NCI-H82 (cell line): ENCODE measurements at regions not wholly inside any gene's neighbourhood (a gene's known extent, or its start where the extent isn't known, plus 50 kb on each side); places are given as distances from the start of the nearest gene placed in this dataset.
"Not testable (repeated sequence)": the region's sequence is repeated elsewhere in the genome, so short reads cannot be mapped to it uniquely, and the experiment has no call there.

Source experiments
- DNase-seq: peaks from one replicate; lab custom pipeline; 2025; lab: John Stamatoyannopoulos, UW

DNA sequence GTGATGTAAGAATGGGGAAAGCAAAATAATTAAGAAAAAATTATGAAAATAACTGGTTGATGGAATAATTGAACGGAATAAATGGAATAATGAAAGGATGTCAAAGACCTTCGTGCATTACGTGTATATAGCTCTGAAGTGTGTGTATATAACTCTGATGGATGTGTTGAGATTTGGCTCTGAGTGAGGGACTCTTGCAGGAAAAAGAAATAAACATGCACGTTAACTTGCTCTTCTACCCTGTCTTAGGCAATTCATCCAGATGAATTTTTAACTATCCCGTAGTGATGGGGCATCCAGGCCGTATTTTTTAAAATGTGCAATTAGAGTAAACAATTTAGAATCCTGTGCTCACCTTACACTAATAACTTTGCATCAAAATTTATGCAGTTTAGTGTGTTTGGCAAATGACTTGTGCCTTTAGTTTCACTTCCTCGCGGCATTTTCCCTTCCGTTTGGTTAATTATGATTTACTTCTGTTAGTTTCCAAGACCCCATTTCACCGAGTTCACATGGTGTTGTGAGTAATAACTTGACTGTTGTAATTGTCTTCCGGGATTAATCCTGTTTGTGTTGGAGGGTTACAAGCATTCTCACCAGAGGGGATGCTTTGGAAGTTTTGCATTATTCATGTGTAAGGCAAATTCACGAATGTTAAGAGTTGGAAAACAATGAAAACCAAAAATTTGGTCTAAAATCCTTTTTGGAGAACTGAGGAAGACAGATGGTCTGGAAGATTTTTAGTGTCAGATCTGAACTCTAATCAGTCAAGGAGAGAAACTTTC lies 256.5 kb upstream of the FAT1 start:
- DNase-seq: no peak

GRCh38 chr4:186981161-186981560 lies 257.5 kb upstream of the FAT1 start:
- DNase-seq: no peak

DNA sequence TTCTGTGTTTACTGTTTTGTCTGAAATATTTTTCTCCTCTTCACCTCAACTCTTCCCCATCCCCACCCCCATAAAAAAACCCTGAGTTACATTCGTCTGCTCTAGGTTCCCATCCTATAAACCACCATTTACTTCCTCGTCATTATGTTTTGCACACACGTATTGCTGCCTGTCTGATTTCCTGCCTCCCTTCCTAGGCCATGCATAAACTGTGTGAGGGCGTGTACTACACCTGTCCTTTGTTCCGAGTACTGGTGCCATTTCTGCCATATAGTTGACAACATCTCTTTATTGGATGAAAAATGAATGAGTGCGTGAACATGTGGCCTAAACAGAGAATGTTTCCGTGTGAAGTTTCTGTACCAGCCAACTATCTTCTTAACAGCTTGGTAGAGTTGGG lies 258.5 kb upstream of the FAT1 start:
- no peak for DNase-seq

- DNase-seq: no peak
These were observed 260.5 kb upstream of the FAT1 start for GRCh38 chr4:186984105-186984644.

DNA sequence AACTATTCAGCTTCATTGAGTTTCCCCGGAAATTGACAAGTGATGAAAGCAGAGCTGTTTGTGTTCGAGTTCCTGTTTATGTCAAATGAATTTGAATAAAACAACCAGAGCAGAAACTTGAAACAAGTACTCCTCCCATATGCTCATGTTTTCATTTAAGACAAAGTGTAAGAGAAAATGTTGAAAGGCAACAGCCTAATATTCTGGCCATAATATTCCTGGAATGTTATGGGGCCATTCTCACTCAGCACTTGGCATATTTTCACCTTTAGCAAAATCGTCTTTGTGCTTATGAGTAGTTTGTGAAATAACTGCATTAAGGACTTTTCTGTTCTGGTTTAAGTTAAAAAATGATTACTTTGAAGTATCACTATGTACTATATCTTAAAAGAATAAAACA lies 276.0 kb upstream of the FAT1 start:
- no peak for DNase-seq

- no peak for DNase-seq
These were observed 276.6 kb upstream of the FAT1 start for GRCh38 chr4:187000281-187000680.

- DNase-seq: not testable (repeated sequence)
These were observed 278.5 kb upstream of the FAT1 start for GRCh38 chr4:187002133-187002532.

DNA sequence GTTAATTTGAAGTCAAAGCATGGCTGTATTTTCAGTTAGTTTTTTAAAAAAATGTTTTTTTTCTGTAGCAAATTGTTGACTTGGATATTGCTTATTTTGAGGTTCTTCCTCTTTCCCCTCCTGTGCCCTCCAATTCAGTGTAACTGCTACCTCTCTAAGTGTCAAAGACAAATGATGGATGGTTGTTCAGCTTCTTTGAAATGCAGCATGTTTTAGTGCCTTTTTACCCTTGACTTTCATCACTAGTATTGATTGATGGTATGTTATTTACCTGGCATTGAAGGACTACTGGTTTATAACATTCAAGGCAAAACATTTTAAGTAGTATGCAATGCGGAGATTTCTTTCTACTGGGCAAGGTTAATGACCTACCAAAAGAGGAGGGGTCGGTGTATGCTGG lies 281.0 kb upstream of the FAT1 start:
- DNase-seq: no peak

DNA sequence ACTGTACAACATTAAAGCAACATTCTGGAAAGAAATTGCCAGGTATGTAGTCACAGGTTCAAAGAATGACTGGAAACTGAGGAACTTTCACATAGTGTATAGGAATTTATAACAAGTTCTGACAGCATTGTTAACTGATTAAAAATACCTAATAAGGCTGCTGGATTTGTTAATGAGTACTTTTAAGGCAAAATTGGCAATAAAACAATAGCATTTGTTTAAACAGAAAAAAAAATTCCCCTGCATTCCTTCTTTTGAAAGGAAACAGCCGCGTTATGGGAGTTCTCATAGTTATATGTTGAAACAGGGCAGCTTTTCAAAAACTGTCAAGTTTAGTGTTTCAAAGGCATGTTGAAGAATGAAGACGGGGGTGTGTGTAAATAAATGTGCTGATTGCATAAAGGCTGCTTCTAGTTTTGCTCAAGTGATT lies 282.5 kb upstream of the FAT1 start:
- DNase-seq: no peak

- no peak for DNase-seq
These were observed 286.4 kb upstream of the FAT1 start for GRCh38 chr4:187010052-187010451.

- DNase-seq: no peak
These were observed 292.4 kb upstream of the FAT1 start for GRCh38 chr4:187016101-187016500.

GRCh38 chr4:187017147-187017546 lies 293.5 kb upstream of the FAT1 start:
- DNase-seq: no peak

DNA sequence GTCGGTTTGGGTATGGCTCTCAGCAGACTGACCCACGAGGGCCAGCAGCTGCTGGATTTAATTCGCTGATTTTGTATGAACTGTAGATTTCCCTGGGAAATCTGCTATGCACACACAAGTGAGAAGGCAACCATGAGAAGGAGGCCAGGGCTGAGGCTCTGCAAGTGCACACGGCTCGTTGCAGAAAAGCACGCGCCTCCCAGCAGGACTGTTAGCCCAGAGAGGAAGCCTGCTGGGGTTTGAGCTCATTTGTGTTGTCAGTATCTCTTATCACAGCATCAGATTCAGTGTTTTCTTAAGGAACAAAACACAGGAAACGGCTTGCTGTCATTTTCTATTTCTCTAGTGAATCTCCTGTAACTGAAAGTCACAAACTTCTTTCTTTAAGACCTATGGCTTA lies 296.2 kb upstream of the FAT1 start:
- DNase-seq: no peak

DNA sequence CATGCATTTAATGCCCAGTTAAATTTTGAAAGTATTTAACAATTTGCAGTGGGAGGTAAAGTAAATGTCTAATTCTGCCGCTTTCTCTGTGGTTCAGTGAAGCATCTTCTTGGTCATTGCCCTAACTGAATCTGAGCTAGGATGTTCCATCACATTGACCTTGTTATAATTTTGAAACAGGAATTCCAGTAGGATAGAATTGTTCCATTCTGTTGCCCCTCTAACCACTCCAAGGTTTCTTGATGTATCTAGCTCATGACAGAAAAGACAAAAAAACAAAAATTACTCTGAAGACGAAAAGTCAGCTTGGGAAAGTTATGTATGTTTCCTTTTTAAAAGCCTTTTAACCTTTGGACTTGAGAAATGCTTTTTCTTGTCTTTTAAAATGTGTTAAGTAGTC lies 297.0 kb upstream of the FAT1 start:
- no peak for DNase-seq

DNA sequence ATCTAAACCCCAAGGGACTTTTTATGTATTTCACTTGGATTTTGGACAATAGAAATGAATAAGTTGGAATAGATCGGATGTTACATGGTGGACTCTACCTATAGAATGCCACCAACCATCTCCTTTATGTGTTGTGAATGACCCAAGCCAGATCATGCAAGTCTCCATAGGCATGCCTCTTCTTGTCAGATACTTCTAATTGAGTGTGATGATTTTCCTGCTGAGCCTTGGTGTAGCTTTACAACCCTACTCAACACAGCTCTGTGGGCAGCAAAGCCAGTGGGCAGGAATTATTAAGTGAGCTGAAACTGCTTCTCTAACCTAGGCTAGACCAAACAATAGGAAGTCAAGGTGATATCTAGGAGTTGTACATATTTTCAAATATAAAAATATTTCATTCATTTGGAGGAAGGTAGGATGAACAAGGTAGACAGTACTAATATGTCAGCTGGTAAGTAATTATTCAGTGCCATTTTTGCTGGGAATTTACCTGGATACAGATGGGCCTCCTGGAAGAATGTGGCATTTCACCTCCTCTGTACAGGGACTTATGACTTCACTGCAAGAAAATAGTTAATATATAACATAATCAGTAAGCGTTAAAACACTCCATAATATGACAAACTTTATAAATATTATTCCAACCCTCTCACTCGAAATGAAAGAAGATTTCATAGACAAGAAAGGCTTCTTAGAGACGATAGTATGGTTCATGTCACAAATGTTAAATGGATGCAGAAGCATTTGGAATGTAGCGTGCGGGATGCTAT lies 298.0 kb upstream of the FAT1 start:
- no peak for DNase-seq

DNA sequence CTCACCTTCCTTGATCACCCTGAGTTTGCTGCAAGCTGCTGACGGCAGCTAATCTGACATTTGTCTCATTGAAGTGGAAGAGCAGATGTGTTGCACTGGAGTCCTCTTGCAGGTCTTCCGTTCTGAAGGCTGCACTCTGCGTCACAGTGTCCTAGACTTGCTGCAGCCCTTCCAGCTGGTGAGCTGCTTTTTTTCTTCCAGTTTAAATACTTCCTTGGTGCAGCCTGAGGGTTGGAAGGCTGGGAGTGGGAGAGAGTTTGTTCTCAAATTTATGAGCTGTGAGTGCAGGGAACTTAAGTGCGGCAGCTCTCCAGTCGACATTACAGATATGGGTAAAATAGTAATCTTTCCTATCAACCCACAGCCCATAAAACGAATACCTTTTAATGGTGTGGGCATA lies 303.6 kb upstream of the FAT1 start:
- DNase-seq: no peak

GRCh38 chr4:187042251-187042650 lies 318.6 kb upstream of the FAT1 start:
- no peak for DNase-seq

DNA sequence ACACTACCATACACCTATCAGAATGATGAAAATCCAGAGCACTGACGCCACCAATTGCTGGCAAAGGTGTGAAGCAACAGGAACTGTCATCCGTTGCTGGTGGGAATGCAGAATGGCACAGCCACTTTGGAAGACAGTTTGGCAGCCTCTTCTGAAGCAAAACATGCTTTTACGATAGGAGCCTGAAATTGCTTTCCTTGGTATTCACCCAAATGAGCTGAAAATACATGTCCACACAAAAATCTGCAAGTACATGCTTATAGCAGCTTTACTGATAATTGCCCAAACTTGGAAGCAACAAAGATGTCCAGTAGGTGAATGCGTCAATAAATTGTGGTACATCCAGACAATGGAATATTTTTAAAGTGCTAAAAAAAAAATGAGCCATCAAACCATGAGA lies 322.8 kb upstream of the FAT1 start:
- DNase-seq: no peak

GRCh38 chr4:187059021-187059420 lies 335.4 kb upstream of the FAT1 start:
- DNase-seq: no peak

DNA sequence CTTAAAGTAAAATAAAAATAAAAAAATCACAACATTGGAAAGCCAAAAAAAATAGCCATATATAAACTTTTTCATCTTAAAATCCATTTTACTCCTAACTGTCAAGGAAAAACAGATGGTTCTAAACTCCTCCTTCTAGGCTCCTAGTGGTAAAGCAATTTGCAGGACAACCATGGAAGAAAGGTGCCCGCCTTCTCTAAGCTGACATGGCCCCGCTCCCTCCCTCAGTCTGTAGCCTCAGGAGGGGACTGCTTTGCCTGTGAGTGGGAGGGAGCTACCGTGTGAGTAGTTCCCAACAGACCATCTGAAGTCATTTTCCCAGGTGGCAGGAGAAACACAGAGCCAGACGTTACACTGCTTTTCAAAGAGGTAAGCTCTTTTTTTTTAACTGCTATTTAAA lies 336.2 kb upstream of the FAT1 start:
- DNase-seq: no peak

DNA sequence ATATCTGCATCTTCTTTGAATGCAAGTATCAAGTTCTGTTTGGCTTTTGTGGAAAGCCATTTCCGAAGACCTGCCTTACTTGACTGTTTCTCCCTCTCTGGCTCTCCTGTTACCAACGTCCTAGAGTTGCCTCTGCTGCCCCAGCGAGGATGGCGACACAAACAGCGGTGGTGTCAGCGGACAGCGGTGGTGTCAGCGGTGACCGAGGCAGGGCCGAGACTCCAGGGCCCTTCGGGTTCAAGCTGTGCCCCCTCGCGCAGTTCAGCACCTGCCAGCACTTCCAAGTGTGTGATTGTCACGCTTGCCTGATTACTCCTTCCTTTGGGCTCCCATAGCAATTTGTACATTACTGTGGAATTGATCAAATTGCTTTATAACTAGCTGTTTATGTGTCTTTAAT lies 336.9 kb upstream of the FAT1 start:
- no peak for DNase-seq

- DNase-seq: no peak
These were observed 339.6 kb upstream of the FAT1 start for GRCh38 chr4:187063251-187063650.

GRCh38 chr4:187064033-187064432 lies 340.4 kb upstream of the FAT1 start:
- no peak for DNase-seq
